T-cell (primary cell): ENCODE measurements at regions not wholly inside any gene's neighbourhood (a gene's known extent, or its start where the extent isn't known, plus 50 kb on each side); places are given as distances from the start of the nearest gene placed in this dataset.

Experiments
- ATAC-seq, 4 experiments: fragments of 200-7000 bp in 3 of 4; fragments of 150-1000 bp in 1 of 4; cut with Tn5 transposase; replicated peaks in 1 of 4; 1 replicate in 3 of 4; 2 replicates in 1 of 4; pipeline ENCODE4 v1.10.0; 2021; ENCODE audit warnings: moderate library complexity in 3 of 4, mild to moderate bottlenecking in 2 of 4, moderate number of reproducible peaks in 1 of 4
- CTCF ChIA-PET, 2 donors: fragments of 300-600 bp; sonication (Branson Sonifier 250); formaldehyde crosslinking; loops; one replicate each; lab custom pipeline; 2022; ENCODE audit warnings: antibody characterized with exemption in 2 of 2; lab: Charles Lee
- POLR2A ChIA-PET, 2 donors: fragments of 300-600 bp; sonication (Branson Sonifier 250); formaldehyde crosslinking; loops; one replicate each; lab custom pipeline; 2022; ENCODE audit warnings: antibody characterized with exemption in 2 of 2; lab: Charles Lee
- DNase-seq, 35 experiments: peaks; one replicate each; pipeline versions ENCODE4 v3.0.0 to v3.0.0-alpha.2; 2013 to 2023
- H3K27ac ChIP-seq: one replicate; pipeline ENCODE4 v1.5.1; 2013; ENCODE audit warnings: low read length
- H3K27me3 ChIP-seq, 2 experiments: replicated peaks in 1 of 2; 1 replicate in 1 of 2; 2 replicates in 1 of 2; pipeline versions ENCODE4 v1.6.1 to v1.7.0; 2013; ENCODE audit warnings: low read length in 1 of 2, mixed read lengths in 1 of 2; ENCODE audit not compliant: control insufficient read depth in 2 of 2, insufficient read depth in 2 of 2; ENCODE audit errors: extremely low read depth in 1 of 2
- H3K36me3 ChIP-seq, 2 donors: 1 replicate in 1 of 2; 2 replicates in 1 of 2; pipeline versions ENCODE4 v1.6.1 to v1.7.0; 2013; ENCODE audit warnings: low read length in 1 of 2; ENCODE audit not compliant: control insufficient read depth in 2 of 2, insufficient read depth in 1 of 2; ENCODE audit errors: extremely low read depth in 1 of 2
- H3K4me1 ChIP-seq, 2 experiments: 1 replicate in 1 of 2; 2 replicates in 1 of 2; pipeline versions ENCODE4 v1.6.1 to v1.7.0; 2013; ENCODE audit warnings: low read length in 2 of 2, mixed read lengths in 1 of 2; ENCODE audit not compliant: insufficient read depth in 2 of 2, control insufficient read depth in 1 of 2; ENCODE audit errors: extremely low read depth in 1 of 2
- H3K4me3 ChIP-seq, 2 donors: 1 replicate in 1 of 2; 2 replicates in 1 of 2; pipeline versions ENCODE4 v1.5.1 to v1.7.0; 2013; ENCODE audit warnings: mild to moderate bottlenecking in 2 of 2, low read length in 1 of 2, moderate library complexity in 1 of 2; ENCODE audit not compliant: control insufficient read depth in 1 of 2; ENCODE audit errors: extremely low read depth in 1 of 2
- H3K9me3 ChIP-seq: 2 replicates; pipeline ENCODE4 v1.7.0; 2013
- H3K27ac Mint-ChIP-seq, 2 donors: one replicate each; pipeline ENCODE4 v1.8.0; 2020 to 2021; ENCODE audit warnings: mild to moderate bottlenecking in 2 of 2, mixed read lengths in 2 of 2
- H3K27me3 Mint-ChIP-seq, 2 donors: one replicate each; pipeline ENCODE4 v1.8.0; 2021 to 2022; ENCODE audit warnings: mixed read lengths in 2 of 2
- H3K36me3 Mint-ChIP-seq: one replicate; pipeline ENCODE4 v1.8.0; 2021; ENCODE audit warnings: mixed read lengths
- H3K4me1 Mint-ChIP-seq, 3 donors: one replicate each; pipeline ENCODE4 v1.8.0; 2020 to 2022; ENCODE audit warnings: mixed read lengths in 3 of 3, mild to moderate bottlenecking in 1 of 3
- H3K4me3 Mint-ChIP-seq, 3 donors: one replicate each; pipeline ENCODE4 v1.8.0; 2020 to 2022; ENCODE audit warnings: mild to moderate bottlenecking in 3 of 3, mixed read lengths in 3 of 3, moderate library complexity in 3 of 3
- H3K9me3 Mint-ChIP-seq, 3 donors: one replicate each; pipeline ENCODE4 v1.8.0; 2020 to 2022; ENCODE audit warnings: mixed read lengths in 3 of 3
- WGBS: methylation state at CpG from one replicate; pipeline ENCODE4 v1.1.5; 2013; ENCODE audit warnings: missing lambda C conversion rate; ENCODE audit not compliant: insufficient coverage; 5-methylcytosine and 5-hydroxymethylcytosine counted together

DNA sequence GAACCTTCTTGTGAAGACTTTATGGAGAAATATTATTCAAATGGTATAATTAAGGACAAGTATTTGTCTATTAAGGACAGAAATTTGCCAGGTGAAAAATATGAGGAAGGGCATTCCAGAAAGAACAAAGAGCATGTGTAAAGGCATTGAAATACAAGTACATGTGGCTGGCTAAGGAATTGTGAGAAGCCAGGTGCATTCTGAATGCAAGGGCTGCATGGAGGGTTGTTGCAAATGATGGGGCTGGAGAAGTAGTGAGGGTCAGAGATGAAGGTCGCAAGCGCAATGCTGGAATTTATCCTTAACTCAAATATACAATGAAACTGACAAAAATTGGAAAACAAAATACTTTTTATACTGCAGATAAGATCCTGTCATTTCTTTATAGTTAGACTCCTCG, 437.7 kb downstream of the ADAMTS20 start:
- H3K4me3 Mint-ChIP-seq, result no peak overlapping the region
- no peaks in the 10 kb centered on the region for H3K36me3 ChIP-seq
- peaks cover 4 to 15% (median 6%) of the 10 kb centered on the region in 3 donors for H3K9me3 Mint-ChIP-seq
- no peaks in the 10 kb centered on the region for H3K9me3 ChIP-seq
- ATAC-seq (no peak), DNase-seq (no peak)
- H3K36me3 Mint-ChIP-seq, result no peaks in the 10 kb centered on the region
- no peaks in the 10 kb centered on the region for H3K27me3 ChIP-seq
- no peak overlapping the region for H3K27ac ChIP-seq
- H3K27me3 Mint-ChIP-seq, result no peaks in the 10 kb centered on the region
- POLR2A ChIA-PET, result no interaction called here
- H3K4me1 Mint-ChIP-seq, result no peaks in the 10 kb centered on the region
- WGBS, result no CpG with 5 or more reads among the region's 3 CpGs
- H3K4me1 ChIP-seq, result no peaks in the 10 kb centered on the region
- CTCF ChIA-PET, result no interaction called here
- H3K27ac Mint-ChIP-seq, result no peak overlapping the region
- H3K4me3 ChIP-seq, result no peak overlapping the region

DNA sequence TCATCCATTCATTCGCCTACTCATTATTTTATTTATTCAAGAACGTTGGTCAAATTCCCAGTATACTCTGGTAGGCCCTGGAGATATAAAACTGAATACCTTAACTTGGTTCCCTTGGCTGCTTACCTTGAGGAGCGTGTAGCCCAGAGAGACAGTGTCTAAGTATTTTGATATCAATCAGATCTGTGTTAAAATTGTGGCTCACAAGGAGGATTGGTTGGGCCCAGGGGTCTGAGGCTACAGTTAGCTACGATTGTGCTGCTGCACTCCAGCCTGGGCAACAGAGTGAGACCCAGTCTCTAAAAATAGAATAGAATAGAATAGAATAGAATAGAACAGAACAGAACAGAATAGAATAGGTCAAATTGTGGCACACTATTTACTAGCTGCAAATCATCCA, 438.4 kb downstream of the ADAMTS20 start:
- Histone ChIP-seq H3K9me3 (no peaks in the 10 kb centered on the region), H3K36me3 (no peaks in the 10 kb centered on the region), H3K27me3 (no peaks in the 10 kb centered on the region), H3K27ac (no peak overlapping the region), H3K4me1 (no peaks in the 10 kb centered on the region), H3K4me3 (no peak overlapping the region)
- ChIA-PET CTCF (no interaction called here), POLR2A (no interaction called here)
- WGBS, result 57% methylated on average over 2 of the region's 4 CpGs
- no peak for ATAC-seq
- Mint-ChIP-seq H3K27me3 (no peaks in the 10 kb centered on the region), H3K9me3 (peaks cover 4 to 20% (median 11%) of the 10 kb centered on the region in 3 donors), H3K4me3 (no peak overlapping the region), H3K4me1 (no peaks in the 10 kb centered on the region), H3K27ac (no peak overlapping the region), H3K36me3 (no peaks in the 10 kb centered on the region)
- DNase-seq, result no peak

DNA sequence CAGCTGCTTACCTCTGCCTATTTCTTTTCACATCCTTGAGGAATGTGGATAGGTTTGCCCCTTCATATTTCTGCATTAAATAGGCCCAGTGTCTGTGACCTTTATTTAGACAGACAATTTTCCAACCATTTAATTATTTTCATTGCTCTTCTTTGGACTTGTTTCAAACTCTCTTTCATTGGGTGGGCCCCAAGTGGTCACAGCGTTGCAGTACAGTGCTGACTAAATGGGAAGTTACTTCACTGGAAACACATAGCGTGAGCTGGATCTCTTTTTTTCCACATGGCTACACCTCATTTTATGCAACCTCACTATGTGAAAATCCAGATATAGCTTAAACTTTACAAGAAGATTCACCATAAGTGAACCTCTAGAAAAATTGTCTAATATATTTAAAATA, 438.9 kb downstream of the ADAMTS20 start:
- Histone ChIP-seq H3K4me3 (no peak overlapping the region), H3K27me3 (no peaks in the 10 kb centered on the region), H3K4me1 (no peaks in the 10 kb centered on the region), H3K27ac (no peak overlapping the region), H3K36me3 (no peaks in the 10 kb centered on the region), H3K9me3 (no peaks in the 10 kb centered on the region)
- H3K4me1 Mint-ChIP-seq, result no peaks in the 10 kb centered on the region
- H3K36me3 Mint-ChIP-seq, result no peaks in the 10 kb centered on the region
- H3K4me3 Mint-ChIP-seq, result no peak overlapping the region
- no peak for DNase-seq
- no peak overlapping the region for H3K27ac Mint-ChIP-seq
- no peak for ATAC-seq
- ChIA-PET POLR2A (interaction anchor here in 1 of 2 donors (0.6 kb wide), 1 partner anchor 12 kb away, joined by 3 read pairs; no protein-coding TSS in a partner anchor), CTCF (no interaction called here)
- H3K27me3 Mint-ChIP-seq, result no peaks in the 10 kb centered on the region
- WGBS, result 80% methylated on average over 1 of the region's 2 CpGs
- H3K9me3 Mint-ChIP-seq, result peaks cover 4 to 25% (median 12%) of the 10 kb centered on the region in 3 donors

DNA sequence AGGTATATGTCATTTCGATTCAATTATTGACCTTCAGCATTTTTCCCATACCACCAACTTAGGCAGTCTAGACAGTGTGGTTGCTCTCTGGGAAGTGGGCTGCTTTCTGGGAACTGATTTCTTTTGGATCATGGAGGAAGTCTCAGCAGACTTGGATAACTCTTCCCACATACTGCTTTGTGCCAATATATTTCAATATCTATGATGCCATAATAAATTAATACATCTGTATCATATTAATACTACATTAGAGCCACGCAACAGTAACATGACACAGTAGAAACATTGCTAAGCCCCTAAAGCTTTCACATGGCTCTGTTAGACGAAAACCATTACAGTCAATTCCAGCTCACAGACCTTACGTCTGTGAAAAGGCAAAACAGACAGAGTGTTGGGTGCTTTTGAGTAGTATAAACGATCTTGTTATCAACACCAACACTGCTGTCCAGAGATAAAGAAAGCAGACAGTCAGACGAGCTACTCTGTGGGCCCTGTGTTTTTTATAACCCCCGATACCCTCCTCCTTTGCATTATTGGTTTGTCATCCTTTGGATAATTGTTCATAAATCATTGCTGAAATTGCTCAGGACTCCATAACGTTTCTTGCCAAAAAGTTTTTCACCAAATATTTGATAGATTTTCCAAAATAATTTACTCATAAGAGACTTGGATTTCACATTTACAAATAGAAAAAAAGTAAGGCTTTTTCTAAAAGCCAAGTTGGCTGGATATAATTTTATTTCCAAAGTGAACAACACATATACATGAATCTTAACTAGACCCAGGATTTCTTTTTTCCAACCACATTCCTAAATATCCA, 439.7 kb downstream of the ADAMTS20 start:
- Mint-ChIP-seq H3K4me3 (no peak overlapping the region), H3K9me3 (peaks cover 6 to 26% (median 12%) of the 10 kb centered on the region in 3 donors), H3K27me3 (no peaks in the 10 kb centered on the region), H3K36me3 (no peaks in the 10 kb centered on the region), H3K27ac (no peak overlapping the region), H3K4me1 (no peaks in the 10 kb centered on the region)
- CTCF ChIA-PET, result no interaction called here
- DNase-seq, result no peak
- Histone ChIP-seq H3K4me1 (no peaks in the 10 kb centered on the region), H3K27me3 (no peaks in the 10 kb centered on the region), H3K4me3 (no peak overlapping the region), H3K9me3 (no peaks in the 10 kb centered on the region), H3K36me3 (no peaks in the 10 kb centered on the region), H3K27ac (no peak overlapping the region)
- WGBS, result no CpG with 5 or more reads among the region's 8 CpGs
- POLR2A ChIA-PET, result no interaction called here
- no peak for ATAC-seq

DNA sequence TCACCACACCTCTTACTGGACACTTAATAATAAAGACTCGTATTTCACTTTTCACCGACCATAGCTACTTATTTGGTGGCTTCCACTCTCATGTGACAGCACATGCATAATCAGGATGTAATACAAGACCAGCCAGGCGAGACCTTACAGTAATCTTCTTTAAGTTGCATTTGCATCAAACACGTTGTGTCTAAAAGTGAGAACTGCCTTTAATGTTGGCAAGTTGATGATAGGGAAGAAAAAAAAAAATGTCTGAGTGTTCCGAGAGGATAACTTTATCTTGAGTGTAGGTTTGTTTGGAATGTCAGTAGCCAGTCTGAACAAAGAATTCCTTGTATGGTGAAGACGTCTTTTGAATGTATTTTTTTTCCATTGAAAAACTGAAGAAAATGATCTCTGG, 440.4 kb downstream of the ADAMTS20 start:
- Mint-ChIP-seq H3K4me1 (no peaks in the 10 kb centered on the region), H3K9me3 (peaks cover 6 to 26% (median 12%) of the 10 kb centered on the region in 3 donors), H3K27ac (no peak overlapping the region), H3K4me3 (no peak overlapping the region), H3K36me3 (no peaks in the 10 kb centered on the region), H3K27me3 (no peaks in the 10 kb centered on the region)
- Histone ChIP-seq H3K36me3 (no peaks in the 10 kb centered on the region), H3K9me3 (no peaks in the 10 kb centered on the region), H3K4me3 (no peak overlapping the region), H3K27me3 (no peaks in the 10 kb centered on the region), H3K4me1 (no peaks in the 10 kb centered on the region), H3K27ac (no peak overlapping the region)
- POLR2A ChIA-PET, result no interaction called here
- no CpG with 5 or more reads among the region's 6 CpGs for WGBS
- CTCF ChIA-PET, result no interaction called here
- ATAC-seq, result no peak
- DNase-seq, result no peak

DNA sequence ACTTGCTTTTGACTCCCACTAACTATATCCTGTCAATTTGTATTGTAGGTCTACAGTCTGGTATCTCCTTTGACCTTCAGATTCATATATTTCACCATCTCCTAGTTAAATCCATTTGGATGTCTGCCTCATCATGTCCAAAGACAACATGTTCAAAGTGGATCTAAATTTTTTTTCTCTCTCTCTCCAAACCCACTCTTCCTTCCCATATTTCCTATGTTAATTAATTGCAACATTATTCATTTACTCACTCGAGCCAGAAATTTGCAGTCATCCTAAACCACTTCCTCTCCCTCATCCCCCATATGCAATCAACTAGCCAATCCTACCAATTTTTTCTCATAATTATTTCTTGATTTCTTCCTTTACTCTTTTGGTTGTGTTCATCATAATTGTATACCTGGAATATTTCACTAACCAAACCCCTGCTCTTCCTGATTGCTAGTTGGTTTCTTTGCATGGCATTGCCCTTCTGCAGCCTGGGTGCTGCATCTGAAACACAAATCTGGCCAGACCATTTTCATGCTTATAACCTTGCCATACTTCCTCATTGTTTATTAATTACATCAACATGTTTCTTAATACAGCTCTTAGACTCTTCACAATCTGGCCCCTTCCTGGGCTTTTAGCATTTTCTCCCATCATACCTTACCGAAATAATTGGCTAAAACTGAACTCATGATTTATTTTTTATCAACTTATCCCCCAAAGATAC, 442.2 kb downstream of the ADAMTS20 start:
- H3K4me1 Mint-ChIP-seq, result no peaks in the 10 kb centered on the region
- Histone ChIP-seq H3K27ac (no peak overlapping the region), H3K36me3 (no peaks in the 10 kb centered on the region), H3K27me3 (no peaks in the 10 kb centered on the region), H3K9me3 (no peaks in the 10 kb centered on the region), H3K4me1 (no peaks in the 10 kb centered on the region), H3K4me3 (no peak overlapping the region)
- peaks cover 6 to 26% (median 12%) of the 10 kb centered on the region in 3 donors for H3K9me3 Mint-ChIP-seq
- H3K27ac Mint-ChIP-seq, result no peak overlapping the region
- H3K27me3 Mint-ChIP-seq, result no peaks in the 10 kb centered on the region
- POLR2A ChIA-PET, result no interaction called here
- ATAC-seq, result no peak
- H3K4me3 Mint-ChIP-seq, result no peak overlapping the region
- no peak for DNase-seq
- WGBS, result 37% methylated on average over 2 of the region's 2 CpGs
- H3K36me3 Mint-ChIP-seq, result no peaks in the 10 kb centered on the region
- CTCF ChIA-PET, result no interaction called here
